Ishikawa (cell line): ENCODE measurements at regions not wholly inside any gene's neighbourhood (a gene's known extent, or its start where the extent isn't known, plus 50 kb on each side); places are given as distances from the start of the nearest gene placed in this dataset.

Experiments
- CREB1 ChIP-seq: IDR thresholded peaks from 2 replicates; pipeline ENCODE4 v1.6.1; 2012; ENCODE audit warnings: low read depth
- EP300 ChIP-seq: IDR thresholded peaks from 2 replicates; pipeline ENCODE4 v1.6.1; 2012; ENCODE audit warnings: borderline replicate concordance
- RAD21 ChIP-seq: IDR thresholded peaks from 2 replicates; pipeline ENCODE4 v1.6.1; 2012; ENCODE audit warnings: low read depth
- TAF1 ChIP-seq: IDR thresholded peaks from 2 replicates; pipeline ENCODE4 v1.6.1; 2012; ENCODE audit warnings: low read depth, mild to moderate bottlenecking
- TEAD4 ChIP-seq: IDR thresholded peaks from 2 replicates; pipeline ENCODE4 v1.6.1; 2012
- USF1 ChIP-seq: IDR thresholded peaks from 2 replicates; pipeline ENCODE4 v1.6.1; 2012
- YY1 ChIP-seq: IDR thresholded peaks from 2 replicates; pipeline ENCODE4 v1.6.1; 2012; ENCODE audit warnings: low read depth

- TF ChIP-seq TEAD4 (no peak), CREB1 (no peak), YY1 (no peak), EP300 (no peak), USF1 (no peak), TAF1 (no peak), RAD21 (no peak)
Measured at GRCh38 chr1:239717097-239717917, 330.9 kb downstream of the CHRM3 start.
